ENCODE measurements at regions not wholly inside any gene's neighbourhood (a gene's known extent, or its start where the extent isn't known, plus 50 kb on each side); places are given as distances from the start of the nearest gene placed in this dataset.

GRCh38 chr17:57201481-57201880 is 54.8 kb upstream of the MSI2 start:
- POLR2A ChIA-PET: no interaction called here

GRCh38 chr17:57203040-57203439 is 53.3 kb upstream of the MSI2 start:
- TF ChIP-seq NPAS2 (CRISPR knock-in tag; IDR thresholded peaks at IDR 0.05; ENCODE audit: borderline replicate concordance) (no peak), ZSCAN20 (CRISPR knock-in tag; IDR thresholded peaks at IDR 0.05) (no peak), HOXB13 (CRISPR knock-in tag; IDR thresholded peaks at IDR 0.05; ENCODE audit: low read depth) (no peak), POLR2A (IDR thresholded peaks at IDR 0.05; ENCODE audit: low read length) (no peak), JUNB (IDR thresholded peaks at IDR 0.05) (no peak), FOSB (CRISPR knock-in tag; IDR thresholded peaks at IDR 0.05) (no peak), ESRRA (IDR thresholded peaks at IDR 0.05; ENCODE audit: borderline replicate concordance, low read length) (no peak), FOSL2 (IDR thresholded peaks at IDR 0.05) (no peak), FOSL2 (CRISPR knock-in tag; IDR thresholded peaks at IDR 0.05) (no peak), ZFP36 (IDR thresholded peaks at IDR 0.05; ENCODE audit: borderline replicate concordance, partially characterized antibody) (no peak), PBX3 (IDR thresholded peaks at IDR 0.05) (no peak), RCOR1 (IDR thresholded peaks at IDR 0.05; ENCODE audit: low read depth, low read length) (no peak), HDAC2 (IDR thresholded peaks at IDR 0.05) (no peak), CEBPB (IDR thresholded peaks at IDR 0.05) (no peak), SMC3 (IDR thresholded peaks at IDR 0.05) (no peak), TP53 (CRISPR knock-in tag; IDR thresholded peaks at IDR 0.05) (no peak)
- TF ChIP-seq, protein P1, sequence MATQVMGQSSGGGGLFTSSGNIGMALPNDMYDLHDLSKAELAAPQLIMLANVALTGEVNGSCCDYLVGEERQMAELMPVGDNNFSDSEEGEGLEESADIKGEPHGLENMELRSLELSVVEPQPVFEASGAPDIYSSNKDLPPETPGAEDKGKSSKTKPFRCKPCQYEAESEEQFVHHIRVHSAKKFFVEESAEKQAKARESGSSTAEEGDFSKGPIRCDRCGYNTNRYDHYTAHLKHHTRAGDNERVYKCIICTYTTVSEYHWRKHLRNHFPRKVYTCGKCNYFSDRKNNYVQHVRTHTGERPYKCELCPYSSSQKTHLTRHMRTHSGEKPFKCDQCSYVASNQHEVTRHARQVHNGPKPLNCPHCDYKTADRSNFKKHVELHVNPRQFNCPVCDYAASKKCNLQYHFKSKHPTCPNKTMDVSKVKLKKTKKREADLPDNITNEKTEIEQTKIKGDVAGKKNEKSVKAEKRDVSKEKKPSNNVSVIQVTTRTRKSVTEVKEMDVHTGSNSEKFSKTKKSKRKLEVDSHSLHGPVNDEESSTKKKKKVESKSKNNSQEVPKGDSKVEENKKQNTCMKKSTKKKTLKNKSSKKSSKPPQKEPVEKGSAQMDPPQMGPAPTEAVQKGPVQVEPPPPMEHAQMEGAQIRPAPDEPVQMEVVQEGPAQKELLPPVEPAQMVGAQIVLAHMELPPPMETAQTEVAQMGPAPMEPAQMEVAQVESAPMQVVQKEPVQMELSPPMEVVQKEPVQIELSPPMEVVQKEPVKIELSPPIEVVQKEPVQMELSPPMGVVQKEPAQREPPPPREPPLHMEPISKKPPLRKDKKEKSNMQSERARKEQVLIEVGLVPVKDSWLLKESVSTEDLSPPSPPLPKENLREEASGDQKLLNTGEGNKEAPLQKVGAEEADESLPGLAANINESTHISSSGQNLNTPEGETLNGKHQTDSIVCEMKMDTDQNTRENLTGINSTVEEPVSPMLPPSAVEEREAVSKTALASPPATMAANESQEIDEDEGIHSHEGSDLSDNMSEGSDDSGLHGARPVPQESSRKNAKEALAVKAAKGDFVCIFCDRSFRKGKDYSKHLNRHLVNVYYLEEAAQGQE (IDR thresholded peaks at IDR 0.05): no peak
- TF ChIP-seq, protein P2, sequence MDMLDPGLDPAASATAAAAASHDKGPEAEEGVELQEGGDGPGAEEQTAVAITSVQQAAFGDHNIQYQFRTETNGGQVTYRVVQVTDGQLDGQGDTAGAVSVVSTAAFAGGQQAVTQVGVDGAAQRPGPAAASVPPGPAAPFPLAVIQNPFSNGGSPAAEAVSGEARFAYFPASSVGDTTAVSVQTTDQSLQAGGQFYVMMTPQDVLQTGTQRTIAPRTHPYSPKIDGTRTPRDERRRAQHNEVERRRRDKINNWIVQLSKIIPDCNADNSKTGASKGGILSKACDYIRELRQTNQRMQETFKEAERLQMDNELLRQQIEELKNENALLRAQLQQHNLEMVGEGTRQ (IDR thresholded peaks at IDR 0.05): no peak
- no peak overlapping the region for H3K27ac ChIP-seq
- H3K4me3 ChIP-seq: no peak overlapping the region
- DNase-seq (ENCODE audit: low read depth in 1 of 2, low spot score in 1 of 2) (no peak), FAIRE-seq (no peak), ATAC-seq (peak in 1 of 2 experiments; percentile 24; a peak in 1 of 6 replicates)
- H3K4me1 ChIP-seq: no peaks in the 10 kb centered on the region
- ChIA-PET POLR2A (no interaction called here), CTCF (interaction anchor here (1.1 kb wide), 2 partner anchors 46 to 630 kb away, joined by 3 to 5 read pairs; no protein-coding TSS in a partner anchor)
- no peak overlapping the region for H3K4me2 ChIP-seq
- peaks cover 4% of the 10 kb centered on the region for H3K9me3 ChIP-seq
- WGBS (ENCODE audit: missing lambda C conversion rate): 37% methylated on average over 3 of the region's 3 CpGs

More at GRCh38 chr17:57201481-57201880, 54.8 kb upstream of the MSI2 start:
- Histone ChIP-seq H3K4me2 (no peak overlapping the region), H3K4me3 (no peak overlapping the region), H3K9me3 (peaks cover 2% of the 10 kb centered on the region; the same call in 1 of the 3 replicates), H3K27ac (no peak overlapping the region), H3K4me1 (no peaks in the 10 kb centered on the region)
- FAIRE-seq: no peak
- WGBS (ENCODE audit: missing lambda C conversion rate): 78% methylated on average over 4 of the region's 4 CpGs
- TF ChIP-seq GATA3 (IDR thresholded peaks at IDR 0.05; ENCODE audit: borderline replicate concordance) (no peak), NPAS2 (CRISPR knock-in tag; IDR thresholded peaks at IDR 0.05; ENCODE audit: borderline replicate concordance) (no peak), CEBPB (IDR thresholded peaks at IDR 0.05) (no peak)
- ATAC-seq: no peak
- CTCF ChIA-PET: no interaction called here
- no peak for DNase-seq (ENCODE audit: low read depth in 1 of 2, low spot score in 1 of 2)

All from A549 (cell line).